Activated CD8-positive, alpha-beta memory T cell treated with anti-CD3 and anti-CD28 coated beads for 1 hour (primary cell): ENCODE measurements at regions not wholly inside any gene's neighbourhood (a gene's known extent, or its start where the extent isn't known, plus 50 kb on each side); places are given as distances from the start of the nearest gene placed in this dataset.
"Not testable (repeated sequence)": the region's sequence is repeated elsewhere in the genome, so short reads cannot be mapped to it uniquely, and the experiment has no call there.

Source experiments
- DNase-seq, 2 donors: peaks; one replicate each; pipeline ENCODE4 v3.0.0-alpha.2; 2020; ENCODE audit warnings: low read depth in 1 of 2; ENCODE audit errors: extremely low read depth in 1 of 2

DNA sequence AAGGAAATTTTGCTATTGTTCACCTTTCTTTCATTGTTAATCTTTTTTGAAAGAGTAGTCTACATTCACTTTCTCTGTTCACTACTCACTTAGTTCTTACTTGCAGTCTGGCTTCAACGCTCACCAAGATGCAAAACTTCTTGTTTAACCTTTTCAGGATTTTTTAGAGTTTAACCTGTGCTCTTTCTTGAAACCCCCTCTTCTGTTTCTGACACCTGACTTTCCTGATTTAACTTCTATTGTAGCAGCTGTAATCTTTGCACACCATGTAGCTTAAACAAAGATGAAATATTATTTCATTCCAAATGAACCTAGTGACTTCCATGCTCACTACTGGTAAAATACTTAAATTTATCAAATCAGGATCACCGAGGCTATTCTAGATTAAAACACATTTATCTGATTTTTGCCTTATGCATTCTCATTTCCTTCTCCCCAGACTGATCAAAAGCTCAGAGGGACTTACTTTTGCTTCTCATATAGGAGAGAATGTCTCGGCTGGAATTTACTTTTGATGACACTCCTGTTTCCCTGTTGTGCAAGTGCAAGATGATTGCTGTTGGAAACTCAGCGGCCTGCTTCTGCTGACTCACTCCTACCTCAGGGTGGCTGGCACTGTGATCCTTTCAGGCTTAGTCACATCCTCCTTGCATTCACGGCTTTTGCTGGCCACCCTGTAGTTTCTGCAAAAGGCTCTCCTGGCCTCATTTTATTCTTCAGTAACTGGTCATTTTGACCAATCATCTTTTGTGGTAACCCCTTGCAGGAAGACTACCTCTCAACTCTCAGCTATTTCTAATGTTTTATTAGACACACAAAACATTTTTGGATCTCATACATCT, 109.3 kb upstream of the IFNE start:
- DNase-seq = no peak

DNA sequence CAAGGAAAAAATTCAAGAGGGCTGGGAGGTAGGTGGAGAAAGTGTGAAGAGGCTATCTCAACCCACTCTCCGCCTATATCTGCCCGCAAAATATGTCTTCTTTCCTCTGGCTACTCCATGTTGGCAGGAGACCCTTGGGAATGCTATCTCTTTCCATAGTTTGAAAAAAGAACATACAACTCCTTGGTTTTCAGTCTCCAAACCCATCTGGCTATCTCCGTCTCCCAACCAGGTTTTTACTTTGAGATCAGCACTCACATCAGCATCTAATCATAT, 109.9 kb upstream of the IFNE start:
- no peak for DNase-seq

DNA sequence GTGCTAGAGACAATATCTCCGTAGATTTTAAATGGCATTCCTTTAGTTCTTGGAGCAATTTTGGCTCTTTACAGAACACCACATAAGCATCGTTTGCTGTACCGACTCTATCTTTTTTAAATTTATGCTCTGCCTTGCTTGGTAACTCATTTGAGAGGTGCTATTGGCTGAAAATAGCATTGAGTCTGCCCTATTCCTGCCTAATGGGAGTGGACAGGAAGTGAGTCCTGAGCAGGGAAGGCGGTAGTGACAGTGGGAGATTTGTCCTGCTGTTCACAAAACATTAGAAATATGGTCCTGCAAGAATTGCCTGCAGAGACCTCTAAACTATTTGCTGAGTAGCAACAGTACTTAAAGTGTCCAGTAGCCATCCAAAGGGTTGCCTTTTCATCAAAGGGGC, 115.2 kb upstream of the IFNE start:
- no peak for DNase-seq

DNA sequence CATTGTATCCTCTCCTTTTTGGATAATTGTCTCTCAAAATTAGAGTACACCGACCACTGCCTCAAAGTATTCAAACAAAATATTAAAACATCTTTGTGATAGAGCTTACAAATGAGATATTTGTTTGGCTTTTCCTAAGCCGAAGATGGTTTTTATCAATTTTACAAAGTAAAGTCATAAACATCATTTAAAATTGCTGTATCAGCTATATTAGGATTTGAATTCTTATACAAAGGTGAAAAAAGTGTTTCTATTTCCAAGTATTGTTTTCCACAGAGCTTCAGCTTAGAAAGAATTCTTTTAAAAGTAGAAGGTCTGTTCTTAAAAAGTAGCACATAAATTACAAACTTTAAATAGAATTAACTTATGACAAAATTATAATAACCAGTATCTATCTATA, 116.6 kb upstream of the IFNE start:
- DNase-seq = no peak

DNA sequence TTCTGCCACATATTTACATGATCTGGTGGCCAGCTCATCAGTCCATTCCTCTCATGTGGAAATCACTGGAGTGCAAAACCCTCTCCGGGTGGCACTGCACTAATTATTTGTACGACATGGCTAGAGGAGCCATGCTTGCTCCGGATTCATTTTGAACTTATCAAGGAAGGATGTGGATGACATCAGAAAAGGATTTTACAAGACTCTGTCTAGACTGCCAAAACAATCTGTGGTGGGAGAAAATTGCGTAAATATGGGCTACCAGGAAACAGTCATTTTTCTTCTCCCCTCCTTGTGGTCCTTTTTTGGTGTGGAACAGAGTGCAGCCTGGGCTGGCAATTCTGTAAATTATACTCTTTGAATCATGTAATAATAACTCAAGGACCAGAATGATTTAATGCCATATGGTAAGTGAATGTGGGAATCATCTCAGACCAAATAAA, 123.4 kb upstream of the IFNE start:
- no peak for DNase-seq

DNA sequence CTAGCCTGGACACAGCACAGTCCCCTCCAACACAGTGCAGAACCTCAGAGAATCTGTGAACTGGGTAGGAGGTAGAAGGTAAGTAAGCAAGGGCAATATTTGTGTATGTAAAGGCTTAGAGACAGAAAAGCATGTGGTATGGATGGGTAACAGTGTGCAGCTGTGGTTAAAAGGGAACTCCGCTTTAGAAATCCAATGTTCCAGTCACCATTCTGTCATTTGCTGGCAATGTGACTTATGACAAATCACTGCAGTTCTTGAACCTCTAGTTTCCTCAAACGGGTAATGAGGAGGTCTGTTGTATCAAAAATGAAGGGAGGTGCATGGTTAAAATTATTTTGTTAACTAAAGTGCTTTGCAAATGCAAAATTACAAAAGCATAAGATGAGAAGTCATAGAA, 125.5 kb upstream of the IFNE start:
- no peak for DNase-seq

DNA sequence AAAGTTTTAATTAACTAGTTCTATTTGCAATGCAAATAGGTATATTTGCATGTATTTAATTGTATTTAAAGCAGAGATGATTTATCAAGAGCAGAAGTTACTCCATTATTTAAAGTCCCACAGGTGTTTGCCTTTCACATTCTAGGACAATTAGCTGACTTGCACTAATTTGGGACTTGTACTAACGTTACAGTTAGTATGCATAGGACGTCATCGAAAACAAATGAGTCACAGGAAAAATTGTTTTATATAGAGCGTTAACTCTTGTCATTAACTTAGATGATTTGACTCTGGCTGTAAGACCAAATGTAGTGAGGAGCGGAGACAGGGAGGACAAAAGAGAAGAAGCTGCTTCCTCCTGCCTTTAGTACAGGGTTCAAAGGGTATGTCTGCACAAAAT, 126.1 kb upstream of the IFNE start:
- no peak for DNase-seq

DNA sequence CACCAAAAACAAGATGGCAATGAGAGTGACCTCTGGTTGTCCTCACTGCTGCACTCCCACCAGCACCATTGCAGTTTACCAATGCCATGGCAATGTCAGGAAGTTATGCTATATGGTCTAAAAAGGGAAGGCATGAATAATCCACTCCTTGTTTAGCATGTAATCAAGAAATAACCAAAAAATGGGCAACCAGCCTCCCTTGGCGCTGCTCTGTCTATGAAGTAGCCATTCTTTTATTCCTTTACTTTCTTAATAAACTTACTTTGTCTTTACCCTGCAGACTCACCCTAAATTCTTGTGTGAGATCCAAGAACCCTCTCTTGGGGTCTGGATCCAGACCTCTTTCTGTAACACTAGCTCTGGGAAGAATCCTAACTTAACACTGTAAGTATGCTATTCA, 127.4 kb upstream of the IFNE start:
- DNase-seq = no peak

DNA sequence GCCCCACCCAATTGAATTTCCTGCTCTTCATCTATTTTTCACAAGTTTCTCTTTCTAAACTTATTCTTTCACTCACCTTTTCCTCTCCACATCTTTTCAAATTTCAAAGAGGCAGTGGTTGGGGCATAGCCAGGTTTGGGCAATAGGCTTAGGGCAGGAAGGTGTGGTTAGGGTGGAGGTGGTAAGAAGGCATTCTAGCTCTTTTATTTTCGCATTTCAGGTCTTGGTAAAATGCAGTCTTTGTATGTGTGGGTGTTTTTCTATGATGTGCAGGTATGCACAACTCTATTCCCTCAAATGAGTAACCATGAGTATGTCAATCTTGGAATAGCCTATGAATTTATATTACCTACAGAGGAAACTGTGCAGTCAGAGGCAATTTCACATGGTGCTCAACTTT, 129.8 kb upstream of the IFNE start:
- no peak for DNase-seq

DNA sequence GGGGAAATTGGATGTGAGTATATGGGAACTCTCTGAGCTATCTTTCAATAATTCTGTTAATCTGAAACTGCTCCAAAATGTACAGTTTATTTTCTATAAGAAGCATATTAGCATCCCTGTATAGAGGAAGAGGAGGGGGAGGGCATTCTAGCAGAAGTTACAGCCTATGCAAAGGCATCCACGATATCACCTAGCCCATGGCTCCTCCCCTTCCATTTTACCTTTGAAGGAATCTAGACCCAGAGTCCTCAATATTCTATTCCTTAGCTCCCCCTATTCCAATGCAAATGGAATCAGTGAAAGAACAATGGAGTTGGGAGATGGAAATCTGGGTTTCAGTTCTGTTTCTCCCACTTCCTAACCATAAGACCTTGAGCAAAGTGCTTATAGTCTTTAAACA, 132.9 kb upstream of the IFNE start:
- DNase-seq = no peak

DNA sequence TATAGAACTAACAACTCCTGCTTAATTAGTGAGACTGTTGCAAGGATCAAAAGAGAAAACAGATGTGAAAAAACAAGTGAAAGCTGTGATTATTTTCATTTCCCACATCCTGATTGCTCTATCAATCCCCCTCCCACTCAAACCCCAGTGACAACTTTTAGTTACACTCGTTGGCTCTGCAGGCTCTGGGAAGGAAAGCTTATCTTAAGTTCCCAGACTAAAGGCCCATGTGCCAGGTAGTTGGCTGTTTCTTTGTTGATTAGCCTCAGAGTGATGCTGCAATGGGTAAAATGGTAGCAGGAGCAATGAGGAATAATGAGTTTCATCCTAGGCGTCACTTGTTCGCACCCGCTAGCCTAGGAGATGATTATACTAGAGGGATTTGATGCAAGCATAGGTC, 133.3 kb upstream of the IFNE start:
- no peak for DNase-seq

DNA sequence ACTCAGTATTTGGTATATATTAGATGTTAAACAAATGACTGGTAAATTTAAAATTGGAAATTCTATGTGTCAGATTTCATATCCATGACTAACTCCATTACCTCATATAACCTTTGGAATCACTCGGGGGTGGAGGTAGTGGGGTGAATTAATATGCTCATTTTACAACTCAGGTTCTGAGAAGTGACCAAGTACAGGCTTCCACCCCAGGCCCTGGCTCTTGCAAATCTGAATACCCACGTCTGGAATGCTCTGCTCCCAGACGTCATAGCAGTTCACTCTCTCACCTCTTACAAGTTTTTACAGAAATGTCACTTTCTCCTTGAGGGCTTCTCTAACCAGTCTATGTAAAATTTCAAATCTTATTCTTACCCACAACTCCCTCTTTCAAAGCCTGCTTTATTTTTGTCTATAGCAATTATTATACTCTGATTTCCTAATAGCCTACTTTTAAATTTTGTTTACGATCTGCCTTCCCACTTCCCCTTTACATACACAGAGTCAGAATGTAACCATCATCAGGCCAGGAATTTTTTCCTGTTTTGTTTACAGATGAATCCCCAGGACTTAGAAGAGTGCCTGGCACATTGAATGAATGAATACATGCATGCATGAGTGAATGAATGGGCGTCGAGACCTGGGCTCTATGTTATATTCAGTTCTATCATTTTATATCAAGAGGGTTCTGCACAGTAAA, 134.1 kb upstream of the IFNE start:
- DNase-seq = no peak

DNA sequence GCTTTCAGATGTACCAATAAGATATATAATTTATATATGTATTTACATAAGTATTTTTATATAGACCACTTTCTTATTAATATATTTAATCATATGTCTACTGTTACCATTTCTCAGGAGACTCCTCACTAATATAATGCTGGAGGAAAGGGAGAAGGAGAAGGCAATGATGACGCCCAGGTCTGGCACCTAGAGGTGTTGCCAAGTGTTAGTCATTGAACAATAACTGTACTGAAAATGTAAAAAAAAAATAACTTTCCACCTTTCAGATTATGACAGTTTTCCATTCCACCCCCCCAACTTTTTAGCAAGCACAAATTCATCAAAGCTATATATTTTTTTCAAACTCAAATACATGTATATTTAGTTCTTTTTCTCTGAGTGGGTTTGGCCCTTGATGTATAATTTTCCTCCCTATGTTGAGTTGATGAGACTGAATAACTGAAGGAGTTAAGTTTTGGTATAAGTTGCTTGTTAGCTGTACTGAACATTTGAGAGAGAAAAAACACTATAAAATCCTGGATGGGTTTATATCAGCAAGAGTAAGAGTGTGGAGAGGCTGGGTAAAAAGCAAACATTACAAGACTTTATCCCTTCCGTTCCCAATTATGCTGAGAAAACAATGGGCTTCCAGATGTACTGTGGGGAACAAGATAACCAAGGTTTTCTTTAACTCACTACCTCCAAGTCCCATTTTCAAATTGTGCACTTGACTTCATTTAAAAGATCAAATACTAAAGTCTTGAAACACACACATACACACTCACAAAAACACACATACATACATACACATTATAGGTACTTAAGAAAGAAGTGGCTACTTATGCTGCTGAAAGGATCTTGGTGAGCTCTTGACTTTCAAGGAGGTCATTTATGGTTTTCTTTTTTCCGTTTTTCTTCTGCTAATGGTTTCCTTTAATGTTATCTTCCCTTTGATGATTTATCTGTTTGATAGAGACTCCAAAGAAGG, 142.8 kb upstream of the IFNE start:
- no peak for DNase-seq

DNA sequence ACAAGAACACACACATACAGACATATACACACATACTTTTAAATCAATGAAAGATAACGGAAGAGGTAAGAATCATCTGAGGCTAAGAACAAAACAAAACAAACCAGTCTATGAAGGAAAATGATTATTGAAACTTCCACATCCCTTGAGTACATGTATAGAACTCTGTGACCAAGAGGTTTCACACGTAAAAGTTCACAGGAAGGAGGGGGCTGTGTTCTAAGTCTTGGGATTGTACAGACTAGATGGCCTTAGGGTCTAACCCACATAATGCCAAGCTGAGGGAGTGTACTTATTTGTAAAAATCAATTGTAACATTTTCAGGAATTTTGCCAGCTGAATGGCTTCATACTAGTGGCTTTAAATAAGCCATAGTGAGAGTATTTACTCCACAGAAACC, 144.4 kb upstream of the IFNE start:
- DNase-seq = no peak

DNA sequence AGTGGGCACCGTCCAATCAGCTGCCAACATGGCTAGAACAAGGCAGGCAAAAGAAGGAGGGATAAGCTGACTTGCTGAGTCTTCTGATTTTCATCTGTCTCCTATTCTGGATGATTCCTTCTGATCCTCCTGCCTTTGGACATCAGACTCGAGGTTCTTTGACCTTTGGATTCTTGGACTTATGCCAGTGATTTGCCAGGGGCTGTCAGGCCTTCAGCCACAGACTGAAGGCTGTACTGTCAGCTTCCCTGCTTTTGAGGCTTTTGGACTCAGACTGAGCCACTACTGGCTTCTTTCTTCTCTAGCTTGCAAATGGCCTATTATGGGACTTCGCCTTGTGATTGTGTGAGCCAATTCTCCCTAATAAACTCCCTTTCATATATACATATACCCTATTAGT, 146.8 kb upstream of the IFNE start:
- not testable (repeated sequence) for DNase-seq

DNA sequence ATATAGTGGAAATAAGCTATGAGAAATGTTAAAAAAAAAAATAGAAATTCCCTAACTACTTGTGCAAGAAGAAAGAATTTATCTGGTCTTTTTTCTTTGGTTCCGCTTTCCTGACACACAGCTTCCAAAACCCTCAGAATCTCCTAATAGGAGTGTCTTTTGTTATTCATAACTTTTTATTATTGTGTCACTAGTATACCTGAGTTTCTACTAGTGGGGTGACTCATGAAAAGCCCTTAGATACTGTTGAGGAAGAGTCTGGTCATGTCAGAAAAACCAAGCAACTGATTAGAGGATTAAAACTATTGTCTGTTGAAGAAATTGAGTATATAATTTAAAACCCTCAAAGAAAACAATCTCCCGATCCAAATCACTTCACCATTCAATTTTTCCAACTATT, 152.8 kb upstream of the IFNE start:
- no peak for DNase-seq

DNA sequence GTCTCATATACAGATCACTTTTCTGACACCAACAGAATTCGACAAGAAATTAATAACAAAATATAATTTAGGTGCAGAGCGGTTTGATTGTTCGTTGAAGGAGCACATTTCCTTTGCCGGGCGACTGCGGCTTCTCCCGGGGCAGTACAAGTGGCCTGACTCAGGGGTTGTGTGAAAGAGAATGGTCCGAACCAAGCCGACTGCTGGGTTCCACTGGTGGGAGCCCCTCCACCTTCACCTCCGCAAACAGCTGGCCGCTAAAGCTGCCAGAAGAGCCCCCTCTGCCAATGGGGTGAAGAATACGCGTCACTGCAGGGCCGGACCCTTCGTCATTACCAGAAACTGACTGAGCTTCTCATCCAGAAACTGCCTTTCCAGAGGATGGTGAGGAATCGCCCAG, 156.0 kb upstream of the IFNE start:
- no peak for DNase-seq

DNA sequence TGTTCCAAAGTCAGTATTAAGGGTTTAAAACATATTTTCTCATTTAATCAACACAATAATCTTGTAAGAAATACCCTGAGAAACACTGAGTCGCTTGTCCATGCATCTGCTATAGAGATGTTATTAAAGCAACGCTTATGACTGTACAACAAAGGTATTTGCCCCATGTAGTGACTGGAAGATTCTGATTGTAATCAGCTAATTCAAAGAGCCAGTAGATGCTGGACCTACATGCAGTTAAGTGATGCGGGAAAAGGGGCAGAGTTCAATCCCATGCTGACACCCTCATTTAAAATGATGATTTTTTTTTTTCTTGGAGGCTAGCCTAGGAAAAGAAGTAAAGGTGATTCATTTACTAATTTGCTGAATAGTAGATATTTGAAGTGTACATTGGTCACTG, 149.3 kb upstream of the MTAP start:
- DNase-seq = no peak

DNA sequence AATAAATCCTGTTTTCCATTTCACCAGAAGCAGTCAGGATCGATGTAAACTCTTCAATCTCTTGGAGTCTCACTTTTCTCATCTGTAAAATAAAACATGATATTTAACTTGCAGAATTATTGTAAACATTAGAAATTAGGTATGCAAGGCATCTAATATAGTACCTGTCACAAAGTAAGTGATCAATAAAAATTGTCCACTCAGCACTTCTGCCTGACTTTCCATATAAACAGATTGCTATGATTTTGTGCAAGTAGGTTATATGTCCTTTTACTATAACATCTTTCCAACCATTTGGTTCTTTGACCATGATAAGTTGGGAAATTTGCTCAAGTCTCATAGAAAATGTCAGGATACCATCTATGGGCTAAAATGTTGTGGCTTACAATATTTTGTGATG, 148.8 kb upstream of the MTAP start:
- DNase-seq = no peak

DNA sequence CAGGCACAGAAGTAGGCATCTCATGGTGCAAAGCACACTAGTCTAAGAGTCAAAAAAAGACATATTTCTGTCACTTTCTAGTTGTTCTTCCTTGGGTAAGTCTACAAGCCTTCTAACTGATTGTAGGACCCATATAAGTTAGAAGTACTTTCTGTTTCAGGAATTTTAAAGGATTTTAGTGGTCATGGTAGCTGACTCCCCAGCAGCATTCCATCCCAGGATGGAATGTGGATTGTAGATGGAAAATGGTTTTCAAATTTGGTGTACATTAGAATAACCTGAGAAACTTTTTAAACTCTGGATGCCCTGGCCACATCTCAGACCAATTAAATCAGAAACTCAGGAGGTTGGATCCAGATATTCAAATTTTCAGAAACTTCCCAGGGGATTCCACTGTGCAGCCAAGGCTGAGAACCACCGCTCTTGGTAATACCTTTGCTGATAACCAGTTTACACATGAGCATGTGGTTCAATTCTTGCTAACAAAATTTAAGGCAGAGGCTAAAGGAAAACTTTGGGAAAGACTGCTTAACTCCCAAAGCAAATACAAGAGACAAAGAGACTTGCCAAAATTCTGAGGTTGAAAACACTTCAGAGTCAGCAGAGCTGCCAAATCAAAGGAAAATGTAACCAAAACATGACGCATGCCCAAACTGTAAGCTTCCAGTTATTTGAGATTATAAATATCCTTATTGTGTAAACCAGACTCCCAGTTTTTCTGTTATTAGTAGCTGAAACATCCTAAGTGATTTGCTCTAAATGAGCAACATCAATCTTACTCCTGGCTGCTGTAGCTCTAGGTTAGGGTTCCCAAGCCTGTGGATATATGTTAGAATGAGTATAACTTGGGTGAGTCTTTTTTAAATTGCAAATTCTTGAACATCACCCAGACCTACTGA, 145.4 kb upstream of the MTAP start:
- DNase-seq = no peak
